ENCODE measurements at regions not wholly inside any gene's neighbourhood (a gene's known extent, or its start where the extent isn't known, plus 50 kb on each side); places are given as distances from the start of the nearest gene placed in this dataset.

DNA sequence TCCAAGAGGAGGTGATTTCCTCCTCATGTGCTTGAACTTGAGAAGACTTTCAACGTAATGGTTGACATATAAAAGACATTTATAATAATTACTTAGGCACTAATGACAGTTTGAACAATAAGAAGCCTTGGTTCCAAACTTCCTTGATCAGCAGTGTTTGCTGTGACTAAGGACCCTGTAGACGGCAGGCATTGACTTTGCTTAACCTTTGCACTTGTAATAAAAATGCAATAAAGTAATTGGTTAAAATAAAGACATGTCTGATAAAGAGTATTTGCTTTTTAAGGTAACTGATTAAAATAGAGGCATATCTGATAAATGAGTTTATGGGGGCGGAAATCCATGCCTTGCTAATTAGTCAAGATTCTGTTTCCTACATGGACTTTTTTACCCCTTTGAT, 82.2 kb upstream of the ST8SIA3 start:
- Mint-ChIP-seq H3K27ac (no peak overlapping the region), H3K36me3 (ENCODE audit: low read depth) (no peaks in the 10 kb centered on the region), H3K4me3 (no peak overlapping the region), H3K4me1 (no peaks in the 10 kb centered on the region), H3K27me3 (peaks cover 7% of the 10 kb centered on the region), H3K9me3 (peaks cover 3% of the 10 kb centered on the region)
- no peak for ATAC-seq (replicated peaks)

DNA sequence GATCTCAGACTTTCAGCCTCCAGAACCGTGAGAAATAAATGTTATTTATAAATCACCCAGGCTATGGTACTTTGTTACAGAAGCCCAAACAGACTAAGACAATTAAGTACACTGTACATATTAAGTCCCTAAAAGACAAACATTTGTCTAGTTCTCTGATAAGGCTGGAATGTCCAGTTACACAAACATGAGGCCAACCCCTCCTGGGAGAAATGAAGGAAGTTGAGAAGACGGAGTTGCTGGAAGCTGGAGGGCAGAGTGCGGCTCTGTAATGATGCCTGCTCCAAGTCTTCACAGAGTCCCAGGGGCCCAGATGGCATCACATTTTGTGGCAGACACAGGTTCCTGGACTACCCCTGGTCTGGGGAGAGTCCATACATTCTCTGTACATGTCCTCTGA, 79.2 kb upstream of the ST8SIA3 start:
- Mint-ChIP-seq H3K27ac (no peak overlapping the region), H3K4me3 (no peak overlapping the region), H3K27me3 (peaks cover 8% of the 10 kb centered on the region), H3K4me1 (no peaks in the 10 kb centered on the region), H3K36me3 (ENCODE audit: low read depth) (no peaks in the 10 kb centered on the region), H3K9me3 (peaks cover 3% of the 10 kb centered on the region)
- no peak for ATAC-seq (replicated peaks)

DNA sequence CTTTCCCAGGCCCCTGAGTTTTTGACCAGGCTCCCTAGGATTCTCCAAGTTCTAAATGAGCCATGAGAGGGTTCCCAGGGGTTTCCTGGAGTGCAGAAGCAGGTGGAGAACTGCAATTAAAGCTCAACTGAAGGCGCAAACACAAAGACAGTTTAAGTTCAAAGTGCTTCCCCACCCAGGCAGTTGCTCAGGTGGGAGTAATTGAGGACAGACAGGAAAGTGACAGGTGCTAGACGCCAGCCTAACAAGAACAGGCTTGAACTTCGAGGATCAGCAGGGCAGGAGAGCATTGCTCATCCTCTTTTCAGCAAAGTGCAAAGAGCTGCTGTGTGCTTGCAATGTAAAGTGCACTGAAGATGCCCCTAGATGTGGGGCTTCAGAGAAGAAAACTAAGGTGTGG, 77.2 kb upstream of the ST8SIA3 start:
- no peak for ATAC-seq (replicated peaks)
- H3K4me1 Mint-ChIP-seq = no peaks in the 10 kb centered on the region
- H3K9me3 Mint-ChIP-seq = peaks cover 7% of the 10 kb centered on the region
- peaks cover 12% of the 10 kb centered on the region for H3K27me3 Mint-ChIP-seq
- H3K27ac Mint-ChIP-seq = no peak overlapping the region
- H3K36me3 Mint-ChIP-seq (ENCODE audit: low read depth) = no peaks in the 10 kb centered on the region
- no peak overlapping the region for H3K4me3 Mint-ChIP-seq

DNA sequence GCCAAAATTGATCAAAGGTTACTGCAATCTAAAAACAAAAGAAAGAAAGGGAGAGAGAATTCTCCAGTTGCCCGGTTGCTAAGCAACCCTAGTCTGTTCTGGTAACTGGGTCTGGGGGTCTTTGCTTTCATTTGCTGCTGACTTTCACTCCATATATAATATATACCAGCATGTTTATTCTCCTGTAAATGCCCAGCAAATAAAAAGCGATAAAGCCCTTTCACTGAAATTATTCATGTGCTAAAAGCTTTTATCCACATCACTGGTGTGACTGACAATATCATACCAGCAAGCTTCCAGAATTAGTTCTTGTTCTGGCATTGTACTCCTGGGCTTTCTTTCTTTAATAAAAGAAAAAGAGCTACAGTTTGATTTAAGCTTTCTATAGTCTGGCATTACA, 75.5 kb upstream of the ST8SIA3 start:
- peaks cover 4% of the 10 kb centered on the region for H3K9me3 Mint-ChIP-seq
- ATAC-seq (replicated peaks) = no peak
- no peak overlapping the region for H3K4me3 Mint-ChIP-seq
- no peaks in the 10 kb centered on the region for H3K4me1 Mint-ChIP-seq
- peaks cover 7% of the 10 kb centered on the region for H3K27me3 Mint-ChIP-seq
- no peaks in the 10 kb centered on the region for H3K36me3 Mint-ChIP-seq (ENCODE audit: low read depth)
- H3K27ac Mint-ChIP-seq = no peak overlapping the region

DNA sequence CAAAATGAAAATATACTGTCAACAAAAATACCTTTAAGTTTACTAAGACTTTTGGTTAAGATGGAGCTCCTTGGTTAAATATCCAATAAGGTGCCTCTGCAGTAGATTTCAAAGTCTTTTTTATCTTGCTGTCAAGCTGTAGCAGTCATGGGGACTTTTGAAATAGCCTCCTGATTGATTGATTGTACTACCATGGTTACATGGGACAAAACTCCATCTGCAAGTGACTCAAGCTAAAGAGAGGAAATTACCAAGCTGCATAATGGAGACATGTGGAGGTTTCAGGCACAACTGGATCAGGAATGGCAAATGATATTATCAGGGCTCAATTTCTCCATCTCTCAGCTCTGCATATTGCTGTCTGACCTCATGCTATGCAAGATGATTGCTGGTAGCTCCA, 73.4 kb upstream of the ST8SIA3 start:
- no peaks in the 10 kb centered on the region for H3K36me3 Mint-ChIP-seq (ENCODE audit: low read depth)
- H3K27ac Mint-ChIP-seq = no peak overlapping the region
- H3K27me3 Mint-ChIP-seq = peaks cover 5% of the 10 kb centered on the region
- H3K4me3 Mint-ChIP-seq = no peak overlapping the region
- no peaks in the 10 kb centered on the region for H3K4me1 Mint-ChIP-seq
- peaks cover 4% of the 10 kb centered on the region for H3K9me3 Mint-ChIP-seq
- no peak for ATAC-seq (replicated peaks)

DNA sequence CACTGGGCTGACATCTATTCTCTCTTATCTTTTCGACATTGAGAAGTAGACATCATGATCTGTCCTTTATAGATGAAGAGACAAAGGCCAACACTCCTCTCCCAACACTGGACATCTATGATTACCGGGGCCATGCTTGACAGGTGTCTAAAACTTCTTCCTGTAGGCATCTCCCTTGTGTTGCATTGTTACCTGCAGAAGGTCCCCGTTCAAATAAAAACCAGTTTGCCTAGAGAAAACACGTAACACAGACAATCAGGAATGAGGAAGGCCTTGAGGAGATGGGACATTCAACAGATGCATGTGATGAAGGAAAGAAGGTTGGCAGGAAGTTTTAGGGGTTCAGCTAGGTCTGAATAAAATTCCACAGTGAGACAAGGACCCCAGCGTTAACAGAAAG, 70.8 kb upstream of the ST8SIA3 start:
- Mint-ChIP-seq H3K4me3 (no peak overlapping the region), H3K9me3 (peaks cover 4% of the 10 kb centered on the region), H3K27ac (no peak overlapping the region), H3K4me1 (no peaks in the 10 kb centered on the region), H3K36me3 (ENCODE audit: low read depth) (no peaks in the 10 kb centered on the region), H3K27me3 (peaks cover 5% of the 10 kb centered on the region)
- no peak for ATAC-seq (replicated peaks)

DNA sequence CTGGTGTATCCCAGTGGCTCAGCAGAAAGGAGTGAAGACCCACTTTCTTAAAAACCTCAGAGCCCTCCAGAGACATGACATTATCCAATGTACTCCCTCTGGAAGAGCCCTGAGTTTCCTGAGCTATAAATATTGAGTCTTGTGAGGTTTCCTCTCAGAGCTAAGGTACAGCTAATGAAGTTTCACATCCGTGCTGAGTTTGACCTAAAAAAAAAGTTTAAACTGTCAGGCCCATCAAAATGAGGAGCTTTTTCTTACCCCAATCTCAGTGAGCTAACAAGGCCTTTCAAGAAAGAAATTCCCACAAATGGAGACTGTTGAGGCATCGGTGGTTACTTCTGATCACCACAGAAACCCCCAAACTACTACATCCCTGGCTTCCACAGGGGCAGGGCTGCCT, 65.4 kb upstream of the ST8SIA3 start:
- Mint-ChIP-seq H3K27me3 (peaks cover 13% of the 10 kb centered on the region), H3K9me3 (peaks cover 12% of the 10 kb centered on the region), H3K4me3 (no peak overlapping the region), H3K4me1 (no peaks in the 10 kb centered on the region), H3K27ac (no peak overlapping the region), H3K36me3 (ENCODE audit: low read depth) (no peaks in the 10 kb centered on the region)
- no peak for ATAC-seq (replicated peaks)

DNA sequence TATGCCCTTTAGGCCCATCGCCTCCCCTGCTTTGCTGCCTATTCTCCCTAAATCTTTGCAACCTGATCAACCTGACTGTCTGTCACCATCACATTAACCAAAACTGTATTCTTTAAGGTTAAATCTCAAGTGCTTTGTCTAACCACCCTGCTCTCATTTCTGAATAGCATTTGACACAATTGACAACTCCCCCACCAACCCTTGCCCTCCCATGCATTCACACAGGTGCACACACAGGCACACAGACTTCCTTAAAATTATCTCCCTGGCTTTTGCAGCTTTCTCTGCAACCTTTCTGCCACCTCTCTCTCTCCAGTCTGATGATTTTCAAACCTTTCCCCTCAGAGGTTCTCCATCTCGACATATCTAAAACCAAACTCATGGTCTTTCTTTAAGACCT, 64.6 kb upstream of the ST8SIA3 start:
- no peaks in the 10 kb centered on the region for H3K4me1 Mint-ChIP-seq
- no peak for ATAC-seq (replicated peaks)
- peaks cover 13% of the 10 kb centered on the region for H3K27me3 Mint-ChIP-seq

DNA sequence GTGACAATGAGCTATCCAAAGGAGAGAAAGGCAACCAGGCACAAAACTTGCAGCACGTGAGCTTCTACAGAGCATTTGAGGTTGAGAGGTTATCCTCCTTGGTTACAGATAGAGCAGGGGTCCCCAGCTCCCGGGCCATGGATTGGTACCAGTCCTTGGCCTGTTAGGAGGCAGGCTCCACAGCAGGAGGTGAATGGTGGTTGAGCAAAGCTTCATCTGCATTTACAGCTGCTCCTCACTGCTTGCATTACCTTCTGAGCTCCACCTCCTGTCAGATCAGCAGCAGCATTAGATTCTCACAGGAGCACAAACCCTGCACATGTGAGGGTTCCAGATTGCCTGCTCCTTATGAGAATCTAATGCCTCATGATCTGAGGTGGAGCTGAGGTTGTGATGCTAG, 57.8 kb upstream of the ST8SIA3 start:
- H3K27me3 Mint-ChIP-seq = peaks cover 4% of the 10 kb centered on the region
- no peaks in the 10 kb centered on the region for H3K9me3 Mint-ChIP-seq
- no peaks in the 10 kb centered on the region for H3K4me1 Mint-ChIP-seq
- ATAC-seq (replicated peaks) = no peak
- H3K27ac Mint-ChIP-seq = no peak overlapping the region
- no peaks in the 10 kb centered on the region for H3K36me3 Mint-ChIP-seq (ENCODE audit: low read depth)
- H3K4me3 Mint-ChIP-seq = no peak overlapping the region

More for the DNA sequence above, 64.6 kb upstream of the ST8SIA3 start:
- Mint-ChIP-seq H3K27ac (no peak overlapping the region), H3K4me3 (no peak overlapping the region), H3K9me3 (peaks cover 12% of the 10 kb centered on the region), H3K36me3 (ENCODE audit: low read depth) (no peaks in the 10 kb centered on the region)

DNA sequence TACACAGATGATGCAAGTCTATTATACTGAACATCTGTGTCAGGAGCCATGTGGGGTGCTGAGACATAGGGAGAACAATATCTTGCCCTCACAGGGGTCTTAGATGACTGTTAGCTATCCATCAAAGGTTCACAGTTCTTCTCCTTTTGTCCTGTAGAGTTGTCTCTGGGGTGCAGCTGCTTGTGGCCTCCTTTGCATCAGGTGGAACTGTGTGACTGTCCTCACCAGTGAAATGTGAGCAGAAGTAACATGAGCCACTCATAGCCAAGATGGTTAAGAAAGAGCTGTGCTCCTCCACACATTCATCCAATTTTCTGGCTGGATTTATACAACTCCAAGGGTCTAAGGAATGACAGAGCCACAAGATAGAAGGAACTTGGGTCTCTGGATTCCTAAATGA, 56.0 kb upstream of the ST8SIA3 start:
- Mint-ChIP-seq H3K4me1 (no peaks in the 10 kb centered on the region), H3K9me3 (no peaks in the 10 kb centered on the region), H3K36me3 (ENCODE audit: low read depth) (no peaks in the 10 kb centered on the region), H3K27ac (no peak overlapping the region), H3K4me3 (no peak overlapping the region), H3K27me3 (peaks cover 4% of the 10 kb centered on the region)
- no peak for ATAC-seq (replicated peaks)

DNA sequence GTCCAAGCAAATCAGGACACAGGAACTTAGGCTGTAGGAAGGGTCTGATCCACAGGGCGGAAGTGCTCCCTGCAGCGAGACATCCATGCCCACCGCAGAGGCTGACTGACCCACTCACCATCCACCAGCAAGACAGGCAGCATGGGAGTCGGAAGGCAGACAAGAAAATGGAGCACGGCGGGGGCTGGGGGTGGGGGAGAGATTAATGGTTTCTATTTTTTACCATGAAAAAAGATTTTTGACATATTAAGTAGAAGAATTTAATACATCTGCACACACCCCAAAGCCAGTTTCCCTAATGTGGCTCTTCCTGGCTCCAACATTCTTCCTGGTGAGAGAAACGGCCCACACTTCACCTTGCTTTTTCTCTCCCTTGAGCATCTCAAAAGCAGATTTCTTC, 55.1 kb upstream of the ST8SIA3 start:
- no peaks in the 10 kb centered on the region for H3K36me3 Mint-ChIP-seq (ENCODE audit: low read depth)
- H3K27me3 Mint-ChIP-seq = peaks cover 8% of the 10 kb centered on the region
- H3K27ac Mint-ChIP-seq = no peak overlapping the region
- H3K9me3 Mint-ChIP-seq = peaks cover under 1% of the 10 kb centered on the region
- no peak overlapping the region for H3K4me3 Mint-ChIP-seq
- ATAC-seq (replicated peaks) = no peak
- no peaks in the 10 kb centered on the region for H3K4me1 Mint-ChIP-seq

DNA sequence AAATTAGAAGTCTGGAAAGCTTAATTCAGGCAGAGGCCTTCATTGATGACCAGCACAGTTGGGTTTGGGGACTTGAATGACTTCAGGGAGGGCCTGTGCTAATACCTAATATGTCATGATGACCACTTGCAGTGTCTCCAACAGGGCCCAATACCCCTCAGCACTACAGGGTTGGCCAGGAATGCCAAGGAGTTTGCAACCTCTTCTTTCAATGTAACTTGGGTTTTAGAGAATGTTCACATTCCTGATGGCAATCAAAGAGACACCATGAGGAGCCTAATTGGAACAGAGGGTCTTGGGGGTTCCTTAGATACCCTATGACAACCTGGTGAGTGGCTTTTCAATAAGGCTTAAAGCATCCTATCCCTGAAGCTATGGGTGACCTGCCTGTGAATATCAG, 52.4 kb upstream of the ST8SIA3 start:
- Mint-ChIP-seq H3K9me3 (peaks cover 3% of the 10 kb centered on the region), H3K4me3 (no peak overlapping the region), H3K27me3 (peaks cover 8% of the 10 kb centered on the region), H3K4me1 (no peaks in the 10 kb centered on the region), H3K36me3 (ENCODE audit: low read depth) (no peaks in the 10 kb centered on the region), H3K27ac (no peak overlapping the region)
- no peak for ATAC-seq (replicated peaks)

DNA sequence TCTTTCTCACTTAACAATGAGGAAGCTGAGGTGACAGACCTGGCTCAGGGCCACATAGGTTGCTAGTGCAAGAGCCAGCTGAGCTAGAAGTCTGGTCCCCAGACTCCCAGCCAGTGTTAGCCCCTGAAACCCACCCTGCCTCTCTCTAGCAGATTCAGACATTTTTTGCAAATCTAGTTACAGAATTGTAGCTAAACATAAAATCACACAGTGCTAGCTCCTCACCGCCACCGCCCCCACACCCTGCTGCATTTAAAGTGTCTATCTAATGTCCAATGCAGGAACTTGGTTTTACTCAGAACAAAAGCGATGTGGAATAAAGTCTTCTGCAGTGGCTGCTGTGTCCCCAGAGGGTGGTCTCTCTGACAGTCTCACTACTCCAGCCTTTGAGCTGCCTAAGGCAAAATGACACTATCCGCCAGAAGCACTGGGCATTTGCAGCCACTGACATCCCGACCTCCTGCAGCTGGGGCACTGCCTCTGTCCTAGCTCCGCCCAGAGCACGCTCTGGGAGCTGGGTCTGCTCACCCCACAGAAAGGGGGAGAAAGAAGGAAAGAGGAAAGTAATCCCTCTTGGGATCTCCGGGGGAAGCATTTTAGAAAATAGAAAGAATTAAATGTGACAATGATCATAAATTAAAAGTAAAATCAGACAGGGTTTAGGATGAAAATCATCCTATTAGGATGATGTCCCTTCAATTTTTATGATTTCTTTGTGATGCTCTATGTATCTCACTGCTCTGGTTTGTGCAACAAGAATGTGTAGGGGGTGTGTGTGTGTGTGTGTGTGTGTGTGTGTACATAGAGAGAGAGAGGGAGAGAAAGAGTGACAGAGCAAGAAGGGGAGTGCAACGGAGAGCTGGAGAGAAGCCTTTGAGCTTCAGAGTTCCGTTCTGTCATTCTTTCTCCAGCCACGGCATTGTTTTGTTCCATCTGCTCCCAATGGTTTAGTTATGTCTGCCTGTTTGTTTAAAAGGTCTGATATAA, 50.5 kb upstream of the ST8SIA3 start:
- H3K27me3 Mint-ChIP-seq = peaks cover 8% of the 10 kb centered on the region
- peaks cover 6% of the 10 kb centered on the region for H3K9me3 Mint-ChIP-seq
- no peaks in the 10 kb centered on the region for H3K36me3 Mint-ChIP-seq (ENCODE audit: low read depth)
- ATAC-seq (replicated peaks) = no peak
- H3K4me3 Mint-ChIP-seq = no peak overlapping the region
- no peak overlapping the region for H3K27ac Mint-ChIP-seq
- no peaks in the 10 kb centered on the region for H3K4me1 Mint-ChIP-seq

Measured in activated T-helper 17 cell treated with anti-CD3 and anti-CD28 coated beads, Interleukin-2, amount 50 U/mL, for 72 hours (primary cell).